Ishikawa (cell line): ENCODE measurements at regions not wholly inside any gene's neighbourhood (a gene's known extent, or its start where the extent isn't known, plus 50 kb on each side); places are given as distances from the start of the nearest gene placed in this dataset.

Source experiments
- CEBPB ChIP-seq: IDR thresholded peaks from 2 replicates; pipeline ENCODE4 v1.6.1; 2012
- CREB1 ChIP-seq: IDR thresholded peaks from 2 replicates; pipeline ENCODE4 v1.6.1; 2012; ENCODE audit warnings: low read depth
- EGR1 ChIP-seq: IDR thresholded peaks from 2 replicates; pipeline ENCODE4 v1.6.1; 2012
- EP300 ChIP-seq: IDR thresholded peaks from 2 replicates; pipeline ENCODE4 v1.6.1; 2012; ENCODE audit warnings: borderline replicate concordance
- FOXM1 ChIP-seq: IDR thresholded peaks from 2 replicates; pipeline ENCODE4 v1.6.1; 2012; ENCODE audit warnings: low read depth, borderline replicate concordance
- NFIC ChIP-seq: IDR thresholded peaks from 2 replicates; pipeline ENCODE4 v1.6.1; 2012
- RAD21 ChIP-seq: IDR thresholded peaks from 2 replicates; pipeline ENCODE4 v1.6.1; 2012; ENCODE audit warnings: low read depth
- TAF1 ChIP-seq: IDR thresholded peaks from 2 replicates; pipeline ENCODE4 v1.6.1; 2012; ENCODE audit warnings: low read depth, mild to moderate bottlenecking
- TCF12 ChIP-seq: IDR thresholded peaks from 2 replicates; pipeline ENCODE4 v1.6.1; 2012; ENCODE audit warnings: low read depth
- TEAD4 ChIP-seq: IDR thresholded peaks from 2 replicates; pipeline ENCODE4 v1.6.1; 2012
- YY1 ChIP-seq: IDR thresholded peaks from 2 replicates; pipeline ENCODE4 v1.6.1; 2012; ENCODE audit warnings: low read depth
- ZBTB7A ChIP-seq: IDR thresholded peaks from 2 replicates; pipeline ENCODE4 v1.6.1; 2012; ENCODE audit warnings: low read depth
- TF ChIP-seq, protein P1 (sequence below): IDR thresholded peaks from 2 replicates; pipeline ENCODE4 v1.6.1; 2012
- TF ChIP-seq, protein P2 (sequence below): IDR thresholded peaks from 2 replicates; pipeline ENCODE4 v1.6.1; 2012
- TF ChIP-seq, protein P3 (sequence below): IDR thresholded peaks from 2 replicates; pipeline ENCODE4 v1.6.1; 2012; ENCODE audit warnings: low read depth, mild to moderate bottlenecking

- TF ChIP-seq, protein P1, sequence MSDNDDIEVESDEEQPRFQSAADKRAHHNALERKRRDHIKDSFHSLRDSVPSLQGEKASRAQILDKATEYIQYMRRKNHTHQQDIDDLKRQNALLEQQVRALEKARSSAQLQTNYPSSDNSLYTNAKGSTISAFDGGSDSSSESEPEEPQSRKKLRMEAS, result no peak
- TF ChIP-seq, protein P2, sequence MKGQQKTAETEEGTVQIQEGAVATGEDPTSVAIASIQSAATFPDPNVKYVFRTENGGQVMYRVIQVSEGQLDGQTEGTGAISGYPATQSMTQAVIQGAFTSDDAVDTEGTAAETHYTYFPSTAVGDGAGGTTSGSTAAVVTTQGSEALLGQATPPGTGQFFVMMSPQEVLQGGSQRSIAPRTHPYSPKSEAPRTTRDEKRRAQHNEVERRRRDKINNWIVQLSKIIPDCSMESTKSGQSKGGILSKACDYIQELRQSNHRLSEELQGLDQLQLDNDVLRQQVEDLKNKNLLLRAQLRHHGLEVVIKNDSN, result no peak
- no peak for TF ChIP-seq YY1
- no peak for TF ChIP-seq CREB1
- TF ChIP-seq TEAD4, result no peak
- no peak for TF ChIP-seq TAF1
- no peak for TF ChIP-seq TCF12
- TF ChIP-seq FOXM1, result no peak
- TF ChIP-seq, protein P3, sequence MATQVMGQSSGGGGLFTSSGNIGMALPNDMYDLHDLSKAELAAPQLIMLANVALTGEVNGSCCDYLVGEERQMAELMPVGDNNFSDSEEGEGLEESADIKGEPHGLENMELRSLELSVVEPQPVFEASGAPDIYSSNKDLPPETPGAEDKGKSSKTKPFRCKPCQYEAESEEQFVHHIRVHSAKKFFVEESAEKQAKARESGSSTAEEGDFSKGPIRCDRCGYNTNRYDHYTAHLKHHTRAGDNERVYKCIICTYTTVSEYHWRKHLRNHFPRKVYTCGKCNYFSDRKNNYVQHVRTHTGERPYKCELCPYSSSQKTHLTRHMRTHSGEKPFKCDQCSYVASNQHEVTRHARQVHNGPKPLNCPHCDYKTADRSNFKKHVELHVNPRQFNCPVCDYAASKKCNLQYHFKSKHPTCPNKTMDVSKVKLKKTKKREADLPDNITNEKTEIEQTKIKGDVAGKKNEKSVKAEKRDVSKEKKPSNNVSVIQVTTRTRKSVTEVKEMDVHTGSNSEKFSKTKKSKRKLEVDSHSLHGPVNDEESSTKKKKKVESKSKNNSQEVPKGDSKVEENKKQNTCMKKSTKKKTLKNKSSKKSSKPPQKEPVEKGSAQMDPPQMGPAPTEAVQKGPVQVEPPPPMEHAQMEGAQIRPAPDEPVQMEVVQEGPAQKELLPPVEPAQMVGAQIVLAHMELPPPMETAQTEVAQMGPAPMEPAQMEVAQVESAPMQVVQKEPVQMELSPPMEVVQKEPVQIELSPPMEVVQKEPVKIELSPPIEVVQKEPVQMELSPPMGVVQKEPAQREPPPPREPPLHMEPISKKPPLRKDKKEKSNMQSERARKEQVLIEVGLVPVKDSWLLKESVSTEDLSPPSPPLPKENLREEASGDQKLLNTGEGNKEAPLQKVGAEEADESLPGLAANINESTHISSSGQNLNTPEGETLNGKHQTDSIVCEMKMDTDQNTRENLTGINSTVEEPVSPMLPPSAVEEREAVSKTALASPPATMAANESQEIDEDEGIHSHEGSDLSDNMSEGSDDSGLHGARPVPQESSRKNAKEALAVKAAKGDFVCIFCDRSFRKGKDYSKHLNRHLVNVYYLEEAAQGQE, result no peak
- no peak for TF ChIP-seq EP300
- no peak for TF ChIP-seq NFIC
- no peak for TF ChIP-seq RAD21
- no peak for TF ChIP-seq CEBPB
- TF ChIP-seq EGR1, result no peak
- no peak for TF ChIP-seq ZBTB7A
Observed at GRCh38 chr6:112535816-112536215, 188.7 kb downstream of the RFPL4B start.

DNA sequence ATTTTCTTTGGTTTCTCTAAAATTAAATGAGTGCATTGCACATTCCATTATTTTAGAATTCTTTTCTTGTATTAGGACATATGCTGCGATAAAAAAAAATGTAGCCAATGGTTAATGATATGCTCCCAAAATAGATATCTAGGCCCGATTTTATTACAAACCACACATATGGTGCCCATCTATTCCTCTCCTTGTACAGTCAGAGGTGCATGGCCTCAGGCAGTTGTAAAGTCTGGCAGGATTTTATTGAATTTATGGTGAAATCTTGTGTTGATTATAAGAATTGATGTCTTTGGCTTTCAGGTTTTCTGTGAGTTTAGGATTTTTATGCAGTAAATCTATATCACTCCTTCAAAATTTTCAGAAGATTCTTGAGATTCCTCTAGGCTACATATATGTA is 192.2 kb downstream of the RFPL4B start:
- TF ChIP-seq, protein P1, result no peak
- TF ChIP-seq, protein P2, result no peak
- TF ChIP-seq ZBTB7A (no peak), CREB1 (no peak), EP300 (no peak), EGR1 (no peak), NFIC (no peak)
- TF ChIP-seq, protein P3, result no peak

DNA sequence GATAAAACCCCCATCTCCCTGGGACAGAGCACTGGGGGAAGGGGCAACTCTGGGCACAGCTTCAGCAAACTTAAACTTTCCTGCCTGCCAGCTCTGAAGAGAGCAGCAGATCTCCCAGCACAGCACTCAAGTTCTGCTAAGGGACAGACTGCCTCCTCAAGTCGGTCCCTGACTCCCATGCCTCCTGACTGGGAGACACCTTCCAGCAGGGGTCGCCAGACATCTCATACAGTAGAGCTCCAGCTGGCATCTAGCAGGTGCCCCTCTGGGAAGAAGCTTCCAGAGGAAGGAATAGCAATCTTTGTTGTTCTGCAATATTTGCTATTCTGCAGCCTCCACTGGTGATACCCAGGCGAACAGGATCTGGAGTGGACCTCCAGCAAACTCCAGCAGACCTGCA is 194.7 kb downstream of the RFPL4B start:
- peak; percentile 28; the same call in 1 of the 2 replicates for TF ChIP-seq RAD21

DNA sequence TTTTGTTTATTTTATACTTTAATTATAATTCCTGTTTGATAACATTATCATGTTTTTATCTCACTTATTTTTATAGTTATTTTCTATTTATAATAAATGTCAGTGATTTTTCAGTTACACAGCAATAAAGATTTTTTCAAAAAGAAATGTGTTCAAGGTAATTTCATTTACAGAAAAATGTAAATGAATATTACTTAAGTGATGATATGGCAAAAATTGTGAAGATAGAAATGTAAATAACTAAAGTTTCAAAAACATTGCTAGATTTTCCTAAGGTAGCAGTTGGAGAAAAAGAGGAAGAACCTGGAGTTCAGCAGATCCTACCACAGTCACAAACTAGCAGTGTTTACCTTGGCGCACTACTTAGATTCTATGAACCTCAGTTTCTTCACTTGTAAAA is 202.6 kb downstream of the RFPL4B start:
- TF ChIP-seq CEBPB (no peak), NFIC (no peak), TCF12 (no peak), EGR1 (no peak), CREB1 (no peak), YY1 (no peak), EP300 (no peak), TEAD4 (no peak), TAF1 (no peak), ZBTB7A (no peak), FOXM1 (no peak), RAD21 (no peak)
- TF ChIP-seq, protein P1, result no peak
- TF ChIP-seq, protein P3, result no peak
- TF ChIP-seq, protein P2, result no peak

DNA sequence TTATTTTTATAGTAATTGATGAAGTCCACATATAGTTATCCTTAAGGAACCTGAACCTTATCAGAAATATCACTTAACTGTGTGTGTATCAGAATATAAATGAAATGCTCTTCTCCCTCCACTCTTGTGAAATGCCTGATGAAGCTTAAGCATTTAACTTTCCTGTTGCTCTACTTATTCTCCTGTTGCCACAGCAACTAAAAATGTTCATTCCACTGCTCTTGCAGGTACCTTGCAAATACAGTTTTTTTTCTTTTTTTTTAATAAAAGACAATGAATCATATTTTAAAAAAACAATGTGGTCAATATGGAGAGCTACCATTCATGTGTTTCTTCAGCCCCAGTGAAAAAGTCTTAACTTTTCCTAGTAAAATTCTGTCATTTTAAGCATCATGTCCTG is 210.3 kb downstream of the RFPL4B start:
- TF ChIP-seq FOXM1 (no peak), EP300 (no peak), RAD21 (no peak), TCF12 (no peak)
